PC-3 (cell line): ENCODE measurements at regions not wholly inside any gene's neighbourhood (a gene's known extent, or its start where the extent isn't known, plus 50 kb on each side); places are given as distances from the start of the nearest gene placed in this dataset.

Source experiments
- ATAC-seq: fragments of 200-7000 bp; cut with Tn5 transposase; 2 replicates; pipeline ENCODE4 v1.9.1; 2020; ENCODE audit warnings: mild to moderate bottlenecking, moderate library complexity
- BruUV-seq: library from RNA; stranded (reverse); fragments of 400-500 nt; replicated peaks from 2 replicates; lab custom pipeline; 2021; lab: Mats Ljungman, UMichigan
- CTCF ChIA-PET: fragments of 300-600 bp; sonication (Branson Sonifier 250); formaldehyde crosslinking; loops from one replicate; lab custom pipeline; 2022; ENCODE audit warnings: antibody characterized with exemption; lab: Charles Lee
- POLR2A ChIA-PET: fragments of 300-600 bp; sonication (Branson Sonifier 250); formaldehyde crosslinking; loops from one replicate; lab custom pipeline; 2022; ENCODE audit warnings: antibody characterized with exemption; ENCODE audit not compliant: unreplicated experiment; lab: Charles Lee
- DNase-seq: peaks from one replicate; pipeline ENCODE4 v3.0.0-alpha.2; 2015
- H2AFZ ChIP-seq: fragments of 300-600 bp; sonication (generic); 2 replicates; pipeline ENCODE4 v1.6.0; 2016; ENCODE audit warnings: antibody characterized with exemption, low read length
- H3F3A ChIP-seq: fragments of 300-600 bp; sonication (generic); one replicate; pipeline ENCODE4 v1.6.0; 2017; ENCODE audit warnings: antibody characterized with exemption, low read length, control low read depth, mild to moderate bottlenecking; ENCODE audit not compliant: unreplicated experiment
- H3K27ac ChIP-seq: fragments of 300-600 bp; sonication (generic); 2 replicates; pipeline ENCODE4 v1.5.1; 2016; ENCODE audit warnings: mild to moderate bottlenecking, low read length
- H3K27me3 ChIP-seq: fragments of 300-600 bp; sonication (generic); 2 replicates; pipeline ENCODE4 v1.6.1; 2016; ENCODE audit warnings: low read length, mixed read lengths
- H3K36me3 ChIP-seq: fragments of 300-600 bp; sonication (generic); 2 replicates; pipeline ENCODE4 v1.6.1; 2016; ENCODE audit warnings: low read depth, mixed run types, low read length, mixed read lengths
- H3K4me1 ChIP-seq: fragments of 300-600 bp; sonication (generic); 2 replicates; pipeline ENCODE4 v1.5.1; 2016; ENCODE audit warnings: low read length; ENCODE audit not compliant: insufficient read depth
- H3K4me2 ChIP-seq: fragments of 300-600 bp; sonication (generic); 2 replicates; pipeline ENCODE4 v1.6.0; 2016; ENCODE audit warnings: low read length
- H3K4me3 ChIP-seq: fragments of 300-600 bp; sonication (generic); 2 replicates; pipeline ENCODE4 v1.5.1; 2016; ENCODE audit warnings: mild to moderate bottlenecking, low read length, mixed read lengths
- H3K79me2 ChIP-seq: fragments of 300-600 bp; sonication (generic); 2 replicates; pipeline ENCODE4 v1.6.1; 2017; ENCODE audit warnings: low read length, mixed read lengths
- H3K9ac ChIP-seq: fragments of 300-600 bp; sonication (generic); 2 replicates; pipeline ENCODE4 v1.6.0; 2016; ENCODE audit warnings: mild to moderate bottlenecking, low read length
- H3K9me2 ChIP-seq: fragments of 300-600 bp; sonication (generic); replicated peaks from 2 replicates; pipeline ENCODE4 v1.6.1; 2016; ENCODE audit warnings: mixed run types, low read length, mixed read lengths
- H3K9me3 ChIP-seq: fragments of 300-600 bp; sonication (generic); 2 replicates; pipeline ENCODE4 v1.6.1; 2016; ENCODE audit warnings: low read length, mixed read lengths
- H4K20me1 ChIP-seq: fragments of 300-600 bp; sonication (generic); 2 replicates; pipeline ENCODE4 v1.6.1; 2016; ENCODE audit warnings: low read length, mixed read lengths
- EZH2 ChIP-seq: fragments of 300-600 bp; sonication (generic); IDR thresholded peaks from one replicate; pipeline ENCODE4 v1.6.1; 2017; ENCODE audit warnings: antibody characterized with exemption, mild to moderate bottlenecking, low read length; ENCODE audit not compliant: unreplicated experiment
- EZH2phosphoT487 ChIP-seq: fragments of 300-600 bp; sonication (generic); IDR thresholded peaks from 2 replicates; pipeline ENCODE4 v1.6.1; 2018; ENCODE audit warnings: mild to moderate bottlenecking, antibody characterized with exemption, low read length, borderline replicate concordance
- intact Hi-C: fragments of 100-400 bp; cut with micrococcal nuclease; formaldehyde crosslinking; loops from 2 replicates; pipeline ENCODE4 v1.9.0; 2023
- TF ChIP-seq, protein P1 (sequence below): fragments of 300-600 bp; sonication (generic); conservative IDR thresholded peaks from 2 replicates; pipeline ENCODE4 v1.5.1; 2017; ENCODE audit warnings: antibody characterized with exemption, low read depth, mild to moderate bottlenecking, low read length

DNA sequence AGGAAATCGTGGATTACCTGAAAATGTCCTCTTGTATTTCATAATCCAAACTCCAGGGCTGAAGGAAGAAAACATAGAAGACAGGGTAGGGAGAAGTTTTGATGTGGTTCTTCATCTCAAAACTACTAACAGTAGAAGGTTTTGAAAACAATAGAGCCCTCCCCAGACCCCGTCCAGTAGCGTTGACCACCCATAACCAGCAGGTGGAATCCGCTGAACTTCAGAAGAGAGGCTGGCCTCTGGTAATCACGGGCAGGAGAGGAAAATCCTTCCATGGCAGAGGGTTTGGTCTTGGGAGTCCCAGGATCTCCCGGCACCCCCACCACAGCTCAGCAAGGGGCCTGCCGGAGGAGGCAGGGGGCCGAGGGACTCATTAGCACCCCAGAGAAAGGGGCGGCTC is 333.4 kb upstream of the RNF32 start:
- Histone ChIP-seq H3K27ac (no peak overlapping the region), H3F3A (no peaks in the 10 kb centered on the region), H3K9me2 (no peaks in the 10 kb centered on the region), H4K20me1 (no peaks in the 10 kb centered on the region), H3K4me2 (no peak overlapping the region), H3K4me3 (no peak overlapping the region), H3K9ac (no peak overlapping the region), H3K4me1 (no peaks in the 10 kb centered on the region), H2AFZ (no peak overlapping the region), H3K79me2 (no peaks in the 10 kb centered on the region), H3K36me3 (no peaks in the 10 kb centered on the region), H3K27me3 (peaks cover 73% of the 10 kb centered on the region), H3K9me3 (no peaks in the 10 kb centered on the region)
- ChIA-PET CTCF (no interaction called here), POLR2A (no interaction called here)
- intact Hi-C loops: no loop called here
- no TSS peak for BruUV-seq
- no peak for TF ChIP-seq EZH2phosphoT487
- TF ChIP-seq EZH2: no peak
- TF ChIP-seq, protein P1, sequence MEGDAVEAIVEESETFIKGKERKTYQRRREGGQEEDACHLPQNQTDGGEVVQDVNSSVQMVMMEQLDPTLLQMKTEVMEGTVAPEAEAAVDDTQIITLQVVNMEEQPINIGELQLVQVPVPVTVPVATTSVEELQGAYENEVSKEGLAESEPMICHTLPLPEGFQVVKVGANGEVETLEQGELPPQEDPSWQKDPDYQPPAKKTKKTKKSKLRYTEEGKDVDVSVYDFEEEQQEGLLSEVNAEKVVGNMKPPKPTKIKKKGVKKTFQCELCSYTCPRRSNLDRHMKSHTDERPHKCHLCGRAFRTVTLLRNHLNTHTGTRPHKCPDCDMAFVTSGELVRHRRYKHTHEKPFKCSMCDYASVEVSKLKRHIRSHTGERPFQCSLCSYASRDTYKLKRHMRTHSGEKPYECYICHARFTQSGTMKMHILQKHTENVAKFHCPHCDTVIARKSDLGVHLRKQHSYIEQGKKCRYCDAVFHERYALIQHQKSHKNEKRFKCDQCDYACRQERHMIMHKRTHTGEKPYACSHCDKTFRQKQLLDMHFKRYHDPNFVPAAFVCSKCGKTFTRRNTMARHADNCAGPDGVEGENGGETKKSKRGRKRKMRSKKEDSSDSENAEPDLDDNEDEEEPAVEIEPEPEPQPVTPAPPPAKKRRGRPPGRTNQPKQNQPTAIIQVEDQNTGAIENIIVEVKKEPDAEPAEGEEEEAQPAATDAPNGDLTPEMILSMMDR: no peak
- ATAC-seq: no peak
- DNase-seq: no peak

- Histone ChIP-seq H4K20me1 (no peaks in the 10 kb centered on the region), H3K36me3 (no peaks in the 10 kb centered on the region), H3K4me2 (no peak overlapping the region), H3K9me3 (no peaks in the 10 kb centered on the region), H2AFZ (no peak overlapping the region), H3K27ac (no peak overlapping the region), H3F3A (no peaks in the 10 kb centered on the region), H3K9me2 (no peaks in the 10 kb centered on the region), H3K27me3 (peaks cover 61% of the 10 kb centered on the region), H3K4me1 (no peaks in the 10 kb centered on the region), H3K79me2 (no peaks in the 10 kb centered on the region), H3K9ac (no peak overlapping the region), H3K4me3 (no peak overlapping the region)
- no TSS peak for BruUV-seq
- POLR2A ChIA-PET: no interaction called here
- CTCF ChIA-PET: no interaction called here
- TF ChIP-seq EZH2: no peak
- TF ChIP-seq, protein P1: no peak
- TF ChIP-seq EZH2phosphoT487: no peak
- intact Hi-C loops: no loop called here
- no peak for DNase-seq
- no peak for ATAC-seq
Measured at GRCh38 chr7:156305351-156305750, 335.2 kb upstream of the RNF32 start.

DNA sequence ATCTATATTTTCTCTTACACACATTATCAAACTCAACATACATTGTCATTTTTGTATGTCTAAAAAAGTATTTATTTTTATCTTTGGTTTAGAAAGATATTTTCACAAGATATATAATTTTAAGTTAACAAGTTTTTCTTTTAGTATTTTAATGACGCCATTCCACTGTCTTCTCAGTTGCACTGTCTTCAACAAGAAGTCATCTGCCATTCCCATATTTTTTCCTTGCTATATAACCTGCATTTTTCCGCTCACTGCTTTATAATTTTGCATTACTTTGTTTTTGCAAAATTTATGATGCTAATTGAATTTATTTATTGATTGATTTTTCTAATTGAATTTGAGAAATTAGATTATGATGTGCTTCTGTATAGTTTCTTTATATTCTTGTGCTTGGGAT is 357.8 kb upstream of the RNF32 start:
- CTCF ChIA-PET: no interaction called here
- Histone ChIP-seq H3K9ac (no peak overlapping the region), H3K9me3 (no peaks in the 10 kb centered on the region), H3K4me1 (no peaks in the 10 kb centered on the region), H3F3A (no peaks in the 10 kb centered on the region), H3K36me3 (no peaks in the 10 kb centered on the region), H3K4me2 (no peak overlapping the region), H3K4me3 (no peak overlapping the region), H3K27me3 (peaks cover 11% of the 10 kb centered on the region; the same call in 1 of the 2 replicates), H3K27ac (no peak overlapping the region), H3K79me2 (no peaks in the 10 kb centered on the region), H2AFZ (no peak overlapping the region), H3K9me2 (no peaks in the 10 kb centered on the region), H4K20me1 (no peaks in the 10 kb centered on the region)
- POLR2A ChIA-PET: no interaction called here
- DNase-seq (no peak), ATAC-seq (no peak)
- BruUV-seq: no TSS peak
- intact Hi-C loops: no loop called here
- TF ChIP-seq EZH2phosphoT487: no peak
- TF ChIP-seq, protein P1: no peak
- TF ChIP-seq EZH2: no peak
